NB4 (cell line): ENCODE measurements at regions not wholly inside any gene's neighbourhood (a gene's known extent, or its start where the extent isn't known, plus 50 kb on each side); places are given as distances from the start of the nearest gene placed in this dataset.

Experiments used
- DNase-seq: peaks from one replicate; pipeline ENCODE4 v3.0.0; 2010; ENCODE audit warnings: low read depth
- H3K4me3 ChIP-seq: one replicate; pipeline ENCODE4 v1.5.1; 2011; ENCODE audit warnings: mild to moderate bottlenecking, low read depth, low read length, moderate library complexity
- MAX ChIP-seq: IDR thresholded peaks from 2 replicates; pipeline ENCODE4 v1.6.1; 2011; ENCODE audit warnings: low read depth, low read length
- MYC ChIP-seq: IDR thresholded peaks from 2 replicates; pipeline ENCODE4 v1.6.1; 2011; ENCODE audit warnings: low read depth, low read length
- POLR2A ChIP-seq: IDR thresholded peaks from 2 replicates; pipeline ENCODE4 v1.6.1; 2011; ENCODE audit warnings: mild to moderate bottlenecking; ENCODE audit not compliant: insufficient read length; ENCODE audit errors: extremely low read depth
- TF ChIP-seq, protein P1 (sequence below): IDR thresholded peaks from one replicate; pipeline ENCODE4 v1.5.1; 2012; ENCODE audit warnings: low read depth, low read length

DNA sequence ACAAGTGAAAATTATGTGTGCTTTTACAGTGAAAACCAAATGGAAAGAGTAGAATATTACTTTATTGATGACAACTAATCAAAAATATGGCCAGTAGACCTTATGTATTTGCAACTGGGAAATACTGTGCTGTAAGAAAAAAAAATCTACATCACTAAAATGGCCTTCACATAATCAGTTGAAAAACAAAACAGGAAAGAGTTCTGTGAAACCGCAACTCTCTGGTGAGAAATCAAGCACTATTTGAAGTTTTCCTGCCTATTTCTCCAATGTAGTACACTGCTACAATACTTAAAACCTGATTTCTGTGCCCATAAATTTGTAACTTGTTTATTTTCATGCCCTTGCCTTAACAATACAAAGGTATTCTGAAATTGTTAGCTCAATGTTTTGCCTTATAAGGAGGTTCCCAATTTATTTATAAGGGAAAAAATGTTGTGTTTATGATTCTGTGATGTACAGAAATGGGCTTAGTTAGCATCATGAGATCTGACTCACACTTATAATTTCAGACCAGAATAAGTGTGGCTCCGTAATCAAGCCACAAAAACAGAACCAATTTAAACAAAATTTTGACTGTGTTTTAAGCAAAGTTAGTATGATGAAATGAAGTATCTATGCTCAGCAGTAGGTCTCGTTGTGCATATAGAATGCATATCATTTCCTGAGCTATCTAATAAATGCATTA, 147.1 kb downstream of the FAT4 start:
- no peak for TF ChIP-seq MAX
- TF ChIP-seq MYC = no peak
- TF ChIP-seq POLR2A = no peak
- TF ChIP-seq, protein P1, sequence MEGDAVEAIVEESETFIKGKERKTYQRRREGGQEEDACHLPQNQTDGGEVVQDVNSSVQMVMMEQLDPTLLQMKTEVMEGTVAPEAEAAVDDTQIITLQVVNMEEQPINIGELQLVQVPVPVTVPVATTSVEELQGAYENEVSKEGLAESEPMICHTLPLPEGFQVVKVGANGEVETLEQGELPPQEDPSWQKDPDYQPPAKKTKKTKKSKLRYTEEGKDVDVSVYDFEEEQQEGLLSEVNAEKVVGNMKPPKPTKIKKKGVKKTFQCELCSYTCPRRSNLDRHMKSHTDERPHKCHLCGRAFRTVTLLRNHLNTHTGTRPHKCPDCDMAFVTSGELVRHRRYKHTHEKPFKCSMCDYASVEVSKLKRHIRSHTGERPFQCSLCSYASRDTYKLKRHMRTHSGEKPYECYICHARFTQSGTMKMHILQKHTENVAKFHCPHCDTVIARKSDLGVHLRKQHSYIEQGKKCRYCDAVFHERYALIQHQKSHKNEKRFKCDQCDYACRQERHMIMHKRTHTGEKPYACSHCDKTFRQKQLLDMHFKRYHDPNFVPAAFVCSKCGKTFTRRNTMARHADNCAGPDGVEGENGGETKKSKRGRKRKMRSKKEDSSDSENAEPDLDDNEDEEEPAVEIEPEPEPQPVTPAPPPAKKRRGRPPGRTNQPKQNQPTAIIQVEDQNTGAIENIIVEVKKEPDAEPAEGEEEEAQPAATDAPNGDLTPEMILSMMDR = no peak
- DNase-seq = no peak
- H3K4me3 ChIP-seq = no peak overlapping the region

GRCh38 chr4:125464146-125464545, 149.4 kb downstream of the FAT4 start:
- DNase-seq = no peak
- H3K4me3 ChIP-seq = no peak overlapping the region
- TF ChIP-seq MAX (no peak), MYC (no peak), POLR2A (no peak)
- TF ChIP-seq, protein P1 = no peak

GRCh38 chr4:125481334-125482045, 166.7 kb downstream of the FAT4 start:
- TF ChIP-seq MAX (no peak), POLR2A (no peak), MYC (no peak)
- TF ChIP-seq, protein P1 = no peak
- DNase-seq = no peak
- no peak overlapping the region for H3K4me3 ChIP-seq

GRCh38 chr4:125482822-125483221, 168.1 kb downstream of the FAT4 start:
- no peak overlapping the region for H3K4me3 ChIP-seq
- TF ChIP-seq MYC = no peak
- no peak for TF ChIP-seq POLR2A
- TF ChIP-seq, protein P1 = no peak
- no peak for TF ChIP-seq MAX
- no peak for DNase-seq

DNA sequence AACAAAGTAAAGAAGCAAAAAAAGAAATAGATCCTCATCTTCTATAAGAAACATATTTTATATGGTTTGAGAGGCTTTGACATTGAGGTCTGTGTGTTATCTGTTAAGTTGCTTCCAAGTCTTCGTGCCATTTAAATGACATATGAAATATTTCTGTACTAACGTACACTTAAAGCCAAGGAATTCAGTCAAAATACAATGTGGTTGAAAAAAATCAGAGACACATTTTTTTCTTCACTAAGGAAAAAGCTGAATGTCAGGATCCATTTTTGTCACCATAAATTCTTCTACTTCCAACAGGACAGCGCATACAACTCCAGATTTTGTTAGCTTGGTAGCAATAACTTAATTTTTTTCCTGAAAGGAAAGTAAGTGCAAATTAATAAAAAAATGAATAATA, 168.5 kb downstream of the FAT4 start:
- TF ChIP-seq POLR2A (no peak), MAX (no peak), MYC (no peak)
- TF ChIP-seq, protein P1 = no peak
- no peak for DNase-seq

More for the DNA sequence above, 168.5 kb downstream of the FAT4 start:
- H3K4me3 ChIP-seq = no peak overlapping the region
